ENCODE measurements at regions not wholly inside any gene's neighbourhood (a gene's known extent, or its start where the extent isn't known, plus 50 kb on each side); places are given as distances from the start of the nearest gene placed in this dataset.
"Not testable (repeated sequence)": the region's sequence is repeated elsewhere in the genome, so short reads cannot be mapped to it uniquely, and the experiment has no call there.

DNA sequence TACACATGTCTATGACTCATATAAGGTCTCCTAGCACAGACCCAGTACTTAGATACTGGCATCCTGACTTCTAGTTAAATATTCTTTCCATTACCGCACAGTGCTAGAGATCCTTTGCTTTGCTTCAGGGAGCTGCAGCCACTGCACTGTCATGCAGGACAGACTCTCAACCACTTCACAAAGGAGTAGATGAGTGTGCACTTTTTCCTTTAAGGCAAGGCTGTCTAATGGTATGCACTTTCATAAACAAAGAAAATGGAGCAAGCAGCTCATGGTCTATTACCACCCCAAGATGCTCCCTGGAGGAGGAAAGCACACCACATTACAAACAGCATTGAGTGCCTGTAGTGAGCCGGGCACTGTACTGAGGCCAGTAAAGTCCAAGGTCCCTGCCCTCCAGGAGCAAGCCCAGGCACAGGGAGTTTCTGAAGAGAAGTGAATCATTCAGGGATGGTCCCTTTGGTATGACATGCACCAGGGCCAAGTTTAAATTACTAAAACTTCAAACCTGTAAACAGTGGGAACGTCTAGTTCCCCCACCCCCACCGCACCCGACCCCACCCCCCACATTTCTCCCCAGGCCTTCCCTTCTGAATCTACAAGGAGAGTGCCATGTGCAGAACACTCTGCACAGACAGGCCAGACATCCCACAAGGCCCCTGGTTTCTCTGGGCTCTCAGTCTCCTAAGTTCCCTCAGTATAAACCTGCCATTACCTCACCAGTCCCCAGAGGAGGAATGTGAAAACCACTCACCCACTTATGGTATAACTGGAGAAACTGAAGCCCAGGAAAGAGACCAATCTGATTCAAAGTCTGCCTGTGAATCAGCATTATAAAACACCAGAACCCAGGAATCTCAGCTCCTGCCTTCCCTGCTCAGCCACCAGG is 107.8 kb upstream of the BCL6 start:
- DNase-seq (ENCODE audit: low spot score), result no peak

DNA sequence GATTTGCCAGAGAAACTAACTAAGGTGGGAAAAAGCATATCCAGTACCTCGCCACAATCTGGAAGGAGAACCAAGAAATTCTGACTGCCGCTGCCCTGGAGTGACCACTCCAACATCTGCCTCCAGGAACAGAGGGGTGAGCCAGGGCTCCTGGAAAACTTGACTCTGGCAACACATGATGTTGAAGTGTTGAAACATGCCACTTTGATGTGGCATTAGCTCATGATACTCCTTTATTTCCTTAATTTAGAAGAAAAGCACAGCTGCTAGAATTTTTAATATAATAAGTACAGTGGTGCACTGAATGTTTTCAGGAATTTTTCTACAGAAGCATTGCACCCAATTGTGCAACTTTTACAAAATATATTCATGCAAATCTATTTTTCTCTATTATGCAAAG is 109.9 kb upstream of the BCL6 start:
- no peak for DNase-seq (ENCODE audit: low spot score)

DNA sequence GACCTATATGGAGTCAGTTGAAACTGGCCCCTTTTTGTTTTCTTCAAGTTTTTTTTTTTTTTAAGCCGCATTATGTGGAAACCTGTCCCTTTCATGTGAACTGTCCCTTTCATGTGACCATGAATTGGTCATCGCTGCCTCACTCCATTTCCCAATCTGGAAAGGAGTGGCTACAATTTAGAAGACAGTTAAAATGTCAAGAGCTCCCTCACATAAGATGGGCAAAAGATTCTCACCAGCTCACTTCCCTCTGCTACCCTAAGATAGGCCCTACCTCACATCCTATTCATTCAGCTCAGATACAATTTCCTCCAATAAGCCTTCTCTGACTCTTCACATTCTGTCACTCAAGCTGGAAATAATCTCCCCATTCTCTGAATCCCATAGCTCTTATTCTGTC is 111.3 kb upstream of the BCL6 start:
- DNase-seq (ENCODE audit: low spot score), result no peak

DNA sequence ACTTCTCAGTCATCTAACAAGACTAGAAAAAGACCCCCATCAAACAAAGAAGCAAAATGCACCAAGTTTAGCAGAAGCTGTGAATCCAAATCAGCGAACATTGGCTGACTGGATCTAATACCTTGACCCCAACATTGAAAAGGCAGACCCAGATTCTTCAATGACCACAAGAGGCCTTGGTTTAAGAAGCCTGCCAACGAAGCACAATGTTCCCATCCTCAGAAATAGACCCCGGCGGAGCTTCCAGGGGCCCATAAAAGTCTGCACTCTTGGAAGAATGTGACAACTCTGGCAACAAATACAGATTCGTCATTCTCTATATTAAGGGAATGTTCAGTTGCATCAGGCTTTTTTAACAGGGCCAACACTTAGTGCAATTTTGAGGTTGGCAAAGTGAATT is 112.8 kb upstream of the BCL6 start:
- no peak for DNase-seq (ENCODE audit: low spot score)

DNA sequence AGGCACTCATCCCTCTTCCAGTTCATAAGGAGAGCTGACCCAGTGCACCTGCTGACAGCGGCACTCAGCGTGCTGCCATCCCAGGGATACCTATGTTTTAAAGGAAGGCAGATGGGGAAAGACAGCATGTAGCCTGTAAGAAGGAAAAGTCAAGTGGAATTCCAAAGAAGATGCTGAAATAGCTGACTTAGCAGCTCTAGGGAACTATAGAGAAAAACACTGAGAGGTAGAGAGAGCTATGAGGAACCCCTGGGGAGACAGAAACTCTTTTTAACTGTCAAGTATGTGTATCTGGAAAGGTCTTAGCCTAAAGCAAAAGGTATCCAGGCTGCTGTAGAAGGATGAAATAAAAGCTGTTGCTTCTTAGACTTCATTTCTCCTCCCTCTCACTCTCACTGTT is 113.4 kb upstream of the BCL6 start:
- no peak for DNase-seq (ENCODE audit: low spot score)

DNA sequence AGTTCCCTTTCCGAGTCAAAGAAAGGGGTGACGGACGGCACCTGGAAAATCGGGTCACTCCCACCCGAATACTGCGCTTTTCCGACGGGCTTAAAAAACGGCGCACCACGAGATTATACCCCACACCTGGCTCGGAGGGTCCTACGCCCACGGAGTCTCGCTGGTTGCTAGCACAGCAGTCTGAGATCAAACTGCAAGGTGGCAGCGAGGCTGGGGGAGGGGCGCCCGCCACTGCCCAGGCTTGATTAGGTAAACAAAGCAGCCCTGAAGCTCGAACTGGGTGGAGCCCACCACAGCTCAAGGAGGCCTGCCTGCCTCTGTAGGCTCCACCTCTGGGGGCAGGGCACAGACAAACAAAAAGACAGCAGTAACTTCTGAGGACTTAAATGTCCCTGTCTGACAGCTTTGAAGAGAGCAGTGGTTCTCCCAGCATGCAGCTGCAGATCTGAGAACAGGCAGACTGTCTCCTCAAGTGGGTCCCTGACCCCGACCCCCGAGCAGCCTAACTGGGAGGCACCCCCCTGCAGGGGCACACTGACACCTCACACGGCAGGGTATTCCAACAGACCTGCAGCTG is 117.5 kb upstream of the BCL6 start:
- DNase-seq (ENCODE audit: low spot score), result not testable (repeated sequence)

DNA sequence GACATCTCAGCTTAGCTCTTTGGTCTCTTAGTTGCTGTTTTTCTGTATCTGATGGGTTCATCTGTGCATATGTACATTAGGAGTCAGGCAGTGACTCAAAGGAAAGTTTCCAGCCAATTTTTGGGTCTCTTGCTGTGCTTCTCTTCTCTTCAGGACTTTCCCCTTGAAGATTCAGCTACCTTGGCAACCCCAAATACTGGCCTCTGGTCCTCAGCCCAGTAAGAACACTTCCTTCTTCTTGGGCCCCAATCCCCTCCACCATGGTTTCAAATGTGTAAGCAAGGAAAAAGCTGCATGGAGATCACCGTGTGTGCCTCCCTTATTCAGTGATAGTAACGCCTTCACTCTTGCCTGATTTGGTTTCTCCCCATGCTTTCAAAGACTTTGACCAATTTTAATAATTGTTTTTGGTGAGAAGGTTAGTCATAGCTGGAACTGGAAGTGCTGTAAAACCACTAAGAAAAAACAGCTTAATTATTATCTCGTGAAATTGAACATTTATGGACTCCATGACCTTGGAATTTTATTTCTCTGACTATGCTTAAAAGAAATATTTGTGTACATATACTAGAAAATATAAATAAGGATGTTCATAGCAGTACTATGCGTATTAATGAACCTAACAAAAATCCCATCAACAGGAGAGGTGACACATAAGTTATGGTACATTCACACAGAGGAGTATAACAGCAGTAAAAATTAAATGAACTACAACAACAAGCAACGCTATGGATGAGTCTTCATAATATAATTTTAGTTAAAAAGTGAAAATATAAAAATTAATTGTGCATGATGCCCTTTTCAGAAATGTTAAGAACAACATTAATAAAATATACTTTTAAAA is 125.3 kb upstream of the BCL6 start:
- no peak for DNase-seq (ENCODE audit: low spot score)

DNA sequence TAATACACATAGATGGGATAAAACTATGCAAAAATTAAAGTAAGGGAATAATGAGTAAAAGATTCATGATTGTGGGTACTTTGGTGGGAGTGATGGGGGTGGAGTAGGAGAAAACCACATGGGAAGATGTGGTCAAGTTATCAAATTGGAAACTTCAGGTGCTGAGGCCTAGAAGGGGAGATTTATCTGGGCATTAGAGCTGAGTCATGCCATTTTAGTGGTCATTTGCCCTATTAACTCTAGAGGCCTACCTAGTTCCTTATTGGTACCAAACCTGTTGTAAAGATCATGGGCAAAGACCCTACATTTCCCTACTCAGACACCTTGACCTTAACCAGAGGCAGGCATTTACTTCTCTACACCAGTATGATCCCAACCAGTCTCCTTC is 125.9 kb upstream of the BCL6 start:
- DNase-seq (ENCODE audit: low spot score), result peak; percentile 35

DNA sequence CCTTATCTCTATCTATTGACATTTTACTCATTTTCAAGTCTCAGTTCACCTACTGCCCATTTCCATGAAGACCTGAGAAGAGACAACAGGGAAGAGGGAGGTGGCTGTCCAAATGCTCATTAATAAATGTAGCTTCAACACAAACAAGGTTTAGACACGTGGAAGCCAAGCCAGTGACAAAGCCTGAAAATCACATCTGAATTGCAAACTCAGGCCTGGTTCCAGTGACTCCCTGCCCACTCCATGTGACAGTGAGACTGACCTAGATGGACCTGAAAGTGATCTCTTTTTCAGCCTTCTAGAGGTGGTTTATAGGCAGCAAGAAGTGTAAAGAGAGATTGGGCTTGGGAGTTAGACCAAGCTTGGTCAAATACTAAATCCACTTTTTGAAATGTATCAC is 126.6 kb upstream of the BCL6 start:
- no peak for DNase-seq (ENCODE audit: low spot score)

DNA sequence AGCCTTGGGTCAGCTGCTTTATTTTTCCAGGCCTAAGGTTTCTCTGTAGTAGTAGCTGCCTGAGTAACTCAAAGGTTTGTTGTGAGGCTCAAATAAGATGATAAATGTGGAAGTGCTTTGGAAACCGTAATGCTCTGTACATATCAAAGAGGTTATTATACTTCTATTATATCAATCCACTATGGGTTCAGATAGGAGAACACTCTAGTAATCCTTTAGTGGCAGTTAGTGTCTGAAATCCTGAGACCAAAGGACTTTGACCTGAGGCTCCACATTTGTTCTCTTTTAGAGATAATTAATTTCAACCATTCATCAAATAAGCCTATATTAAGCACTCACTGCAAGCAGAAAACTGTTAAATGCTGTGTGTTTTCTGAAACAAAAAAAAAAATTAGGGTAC is 128.6 kb upstream of the BCL6 start:
- DNase-seq (ENCODE audit: low spot score), result no peak

DNA sequence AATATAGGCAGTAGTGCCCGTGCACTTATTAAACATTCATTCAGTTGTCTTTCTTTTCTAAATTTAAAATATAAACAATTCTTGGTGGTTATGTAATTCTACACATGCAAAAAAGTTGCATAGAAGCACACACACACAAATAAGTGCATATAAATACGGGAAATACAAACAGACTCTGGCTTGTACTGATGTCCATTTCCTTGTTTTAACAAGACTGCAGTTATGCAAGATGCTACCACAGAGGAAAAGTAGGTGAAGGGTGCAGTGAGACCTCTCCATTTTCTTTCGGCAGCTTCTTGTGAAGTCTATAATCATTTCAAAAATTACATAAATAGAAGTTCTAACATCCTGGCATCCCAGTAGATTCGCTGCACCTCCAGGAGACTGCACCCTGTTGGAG is 130.6 kb upstream of the BCL6 start:
- no peak for DNase-seq (ENCODE audit: low spot score)

DNA sequence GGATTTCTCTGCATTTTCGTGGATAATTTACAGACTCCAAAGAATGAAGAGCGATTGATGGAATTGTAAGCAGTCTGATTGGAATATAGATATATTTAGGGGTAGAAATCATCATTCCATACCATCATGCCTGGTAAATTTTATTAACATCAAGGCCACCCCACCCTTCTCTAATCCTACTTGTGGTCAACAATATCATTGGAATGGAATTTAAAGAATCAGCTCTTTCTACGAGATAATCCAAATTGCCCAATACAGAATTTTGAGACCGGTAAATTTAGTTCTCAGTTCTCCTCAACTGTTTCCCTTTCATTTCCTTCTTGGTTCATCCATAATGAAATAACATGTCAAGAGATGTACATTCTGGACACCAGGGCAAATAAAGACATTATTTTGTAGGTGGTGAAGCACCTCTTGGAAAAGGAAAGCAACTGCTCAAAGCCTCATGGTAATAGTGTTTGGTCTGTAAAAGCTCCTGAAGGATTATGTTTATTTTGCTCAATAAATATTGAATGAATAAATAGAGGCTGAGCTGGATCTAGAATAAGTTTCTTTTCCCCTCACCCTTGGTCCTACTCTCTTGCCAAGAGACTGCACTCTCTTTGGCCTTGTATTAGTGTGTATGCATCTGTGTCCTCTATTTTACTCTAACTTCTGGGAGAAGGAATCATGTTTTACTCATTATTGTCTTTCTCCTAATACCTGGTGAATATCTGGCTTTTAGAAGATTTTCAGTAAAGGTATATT is 133.7 kb upstream of the BCL6 start:
- peak; percentile 73 for DNase-seq (ENCODE audit: low spot score)

DNA sequence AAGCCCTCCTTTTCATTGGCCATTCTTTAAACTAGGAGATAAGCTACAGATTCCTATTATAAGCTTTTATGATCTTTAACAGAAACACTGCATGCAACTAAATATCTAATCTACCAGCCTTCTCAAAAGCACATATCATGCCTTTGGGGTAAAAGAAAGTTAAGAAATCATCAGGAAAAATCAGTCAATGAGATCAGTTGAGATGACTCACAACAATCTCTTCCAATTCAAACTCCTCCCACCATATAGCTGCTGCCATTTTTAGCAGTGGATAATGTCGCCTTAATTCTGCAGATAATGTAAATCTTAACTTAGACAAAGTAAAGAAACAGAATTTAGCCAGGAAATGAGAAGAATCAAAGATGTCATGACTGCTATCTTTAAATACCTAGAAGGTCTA is 135.2 kb upstream of the BCL6 start:
- DNase-seq (ENCODE audit: low spot score), result peak; percentile 28

DNA sequence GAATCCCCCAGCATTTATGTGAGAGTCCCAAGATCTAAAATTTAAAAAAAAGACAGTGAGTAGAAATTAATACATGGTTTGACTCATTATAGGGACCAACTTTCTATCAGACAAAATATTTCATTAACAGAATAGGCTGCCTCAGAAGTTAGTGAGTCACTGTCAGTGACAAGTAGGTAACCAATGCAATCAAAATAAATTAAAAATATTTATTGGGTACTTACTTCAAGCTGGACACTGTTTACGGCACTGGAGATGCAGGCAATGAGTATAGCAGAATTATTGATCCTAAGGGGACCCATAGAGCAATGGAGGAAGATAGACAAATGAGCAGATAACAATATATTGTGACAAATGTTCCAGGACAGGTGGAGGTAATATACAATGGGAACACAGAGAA is 135.6 kb upstream of the BCL6 start:
- no peak for DNase-seq (ENCODE audit: low spot score)

DNA sequence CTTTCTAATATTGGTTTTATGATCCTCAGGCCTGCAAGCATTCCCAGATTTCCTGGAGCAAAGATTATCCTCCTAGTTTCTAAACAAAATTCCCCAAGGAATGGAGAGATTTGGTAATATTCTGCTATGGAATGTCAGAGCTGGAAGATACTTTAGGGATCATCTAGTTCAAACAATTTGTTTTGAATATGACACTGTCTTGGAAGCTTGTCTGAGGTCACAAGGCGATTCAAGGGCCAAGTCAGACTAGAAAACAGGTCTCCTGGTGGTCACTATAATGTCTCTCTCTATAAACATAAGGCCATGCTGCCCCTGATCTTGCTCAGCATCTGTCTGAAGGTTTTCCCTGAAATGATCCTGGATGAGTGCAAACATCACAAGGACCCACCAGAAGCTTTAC is 143.4 kb upstream of the BCL6 start:
- DNase-seq (ENCODE audit: low spot score), result no peak

DNA sequence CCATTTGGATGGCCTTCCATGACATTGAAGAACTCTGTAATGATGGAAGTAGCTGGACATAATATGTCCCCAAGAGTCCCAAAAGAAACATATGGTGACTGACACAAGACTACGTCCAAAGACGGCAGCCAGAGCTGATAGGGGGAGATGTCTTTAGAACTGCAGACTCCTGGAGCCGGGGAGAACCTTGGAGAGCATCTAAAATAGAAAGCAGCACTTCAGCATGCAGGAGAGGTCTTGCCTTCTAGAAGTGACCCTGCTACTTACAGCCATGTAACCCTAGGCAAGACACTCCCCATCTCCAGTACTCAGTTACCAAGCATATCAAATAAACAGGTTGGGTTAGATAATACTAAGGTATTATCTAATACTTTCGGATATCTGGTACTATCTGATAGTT is 143.8 kb upstream of the BCL6 start:
- no peak for DNase-seq (ENCODE audit: low spot score)

DNA sequence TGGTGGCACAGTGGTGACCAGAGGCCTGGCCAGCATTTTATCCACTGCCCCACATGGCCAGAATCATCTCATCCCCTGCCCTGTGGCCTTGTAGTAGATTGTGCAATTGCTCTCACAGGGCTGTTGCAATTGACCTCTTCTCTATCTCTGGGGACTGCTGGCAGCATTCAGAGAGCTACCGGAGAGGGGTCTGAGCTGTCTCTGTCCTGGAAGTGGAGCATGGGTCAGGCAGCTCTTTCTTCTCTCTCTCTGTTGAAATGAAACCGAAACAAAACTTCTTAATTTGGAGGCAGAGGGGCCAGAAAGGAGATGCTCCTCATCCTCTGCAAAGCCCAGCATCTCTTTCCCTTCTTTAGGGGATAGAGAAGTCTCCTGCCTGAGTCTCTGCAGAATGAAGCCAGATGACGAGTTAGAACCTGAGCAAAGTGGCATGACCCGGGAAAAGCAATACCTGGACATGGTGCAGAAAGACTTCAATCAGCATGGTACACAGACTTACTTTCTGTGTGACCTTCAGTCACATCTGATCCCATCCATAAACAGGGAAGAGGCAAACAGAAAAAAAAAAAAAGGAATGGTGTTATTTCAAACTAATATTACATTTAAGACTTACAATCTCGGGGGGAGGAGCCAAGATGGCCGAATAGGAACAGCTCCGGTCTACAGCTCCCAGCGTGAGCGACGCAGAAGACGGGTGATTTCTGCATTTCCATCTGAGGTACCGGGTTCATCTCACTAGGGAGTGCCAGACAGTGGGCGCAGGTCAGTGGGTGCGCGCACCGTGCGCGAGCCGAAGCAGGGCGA is 144.5 kb upstream of the BCL6 start:
- no peak for DNase-seq (ENCODE audit: low spot score)

DNA sequence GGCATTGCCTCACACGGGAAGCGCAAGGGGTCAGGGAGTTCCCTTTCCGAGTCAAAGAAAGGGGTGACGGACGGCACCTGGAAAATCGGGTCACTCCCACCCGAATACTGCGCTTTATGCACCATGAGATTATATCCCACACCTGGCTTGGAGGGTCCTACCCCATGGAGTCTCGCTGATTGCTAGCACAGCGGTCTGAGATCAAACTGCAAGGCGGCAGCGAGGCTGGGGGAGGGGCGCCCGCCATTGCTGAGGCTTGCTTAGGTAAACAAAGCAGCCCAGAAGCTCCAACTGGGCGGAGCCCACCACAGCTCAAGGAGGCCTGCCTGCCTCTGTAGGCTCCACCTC is 145.1 kb upstream of the BCL6 start:
- not testable (repeated sequence) for DNase-seq (ENCODE audit: low spot score)

DNA sequence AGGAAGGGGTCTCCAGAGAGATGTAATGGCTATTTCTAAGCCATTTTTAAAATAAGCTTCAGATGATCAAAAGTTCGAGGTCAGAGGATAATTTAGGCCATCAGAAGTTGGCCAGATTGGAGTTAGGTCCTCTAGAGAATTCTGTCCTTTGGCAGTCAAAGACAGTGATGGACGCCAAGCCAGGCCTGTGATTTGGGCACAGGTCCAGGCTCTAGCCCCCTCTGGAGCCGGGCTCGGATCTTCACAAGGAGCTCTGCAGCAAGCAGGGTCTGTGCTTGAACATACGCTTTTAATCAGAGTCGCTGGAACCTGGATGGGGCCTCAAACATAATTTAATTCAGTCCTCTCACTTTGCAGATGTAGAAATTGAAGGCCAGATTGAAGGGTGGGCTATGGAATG is 151.4 kb upstream of the BCL6 start:
- no peak for DNase-seq (ENCODE audit: low spot score)

DNA sequence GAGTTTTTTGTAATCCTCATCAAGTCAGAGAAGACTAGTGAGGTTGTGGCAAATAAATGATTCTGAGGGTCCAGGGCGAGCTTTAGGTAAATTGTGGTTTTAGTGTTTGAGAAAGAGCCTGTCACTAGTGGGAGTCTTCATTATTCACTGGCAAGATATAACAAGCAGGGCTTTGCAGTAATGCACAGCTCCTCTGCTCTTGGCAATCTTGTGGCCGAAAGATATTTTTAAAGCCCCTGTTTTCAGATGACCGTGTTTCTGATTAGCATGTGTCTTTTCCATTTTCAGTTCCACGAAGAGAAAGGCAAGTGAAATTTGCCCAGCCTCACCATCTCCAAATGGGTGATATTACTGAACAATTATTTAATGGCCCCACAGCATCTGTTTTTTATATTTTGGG is 154.0 kb upstream of the BCL6 start:
- DNase-seq (ENCODE audit: low spot score), result no peak

DNA sequence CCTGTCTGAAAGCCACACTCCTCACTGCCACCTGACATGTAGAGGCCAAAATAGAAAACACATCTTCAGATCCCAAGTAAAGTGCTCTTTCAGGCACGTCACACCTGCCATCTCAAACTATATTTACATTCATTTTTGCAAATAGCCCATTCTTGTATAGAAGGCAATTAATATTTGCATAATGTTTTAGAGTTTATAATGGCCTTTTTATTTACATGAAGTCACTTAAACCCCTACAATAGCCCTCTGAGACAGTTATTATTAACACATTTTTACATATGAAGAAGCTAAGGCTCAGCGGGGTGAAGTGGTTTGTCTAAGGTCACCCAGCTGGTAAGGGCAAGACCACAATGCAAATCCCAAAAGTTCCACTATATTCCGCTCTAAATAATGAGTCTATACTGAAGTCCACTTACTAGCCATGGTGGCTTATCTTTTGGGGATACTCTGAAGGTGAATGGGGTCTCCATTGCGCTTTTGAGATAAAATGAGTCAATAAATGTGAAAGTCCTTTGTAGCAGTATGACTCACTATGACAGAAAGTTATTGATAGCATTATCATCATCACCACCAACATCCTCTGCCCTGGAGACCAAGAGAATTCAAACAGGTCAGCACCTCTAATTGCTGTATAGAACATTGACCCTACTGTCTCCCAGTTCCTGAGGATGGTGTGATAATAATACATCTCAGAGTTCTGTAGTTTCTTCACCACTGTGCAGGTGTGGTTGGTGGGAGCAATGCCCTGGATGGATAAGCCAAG is 155.9 kb upstream of the BCL6 start:
- no peak for DNase-seq (ENCODE audit: low spot score)
